ENCODE measurements at regions not wholly inside any gene's neighbourhood (a gene's known extent, or its start where the extent isn't known, plus 50 kb on each side); places are given as distances from the start of the nearest gene placed in this dataset.

DNA sequence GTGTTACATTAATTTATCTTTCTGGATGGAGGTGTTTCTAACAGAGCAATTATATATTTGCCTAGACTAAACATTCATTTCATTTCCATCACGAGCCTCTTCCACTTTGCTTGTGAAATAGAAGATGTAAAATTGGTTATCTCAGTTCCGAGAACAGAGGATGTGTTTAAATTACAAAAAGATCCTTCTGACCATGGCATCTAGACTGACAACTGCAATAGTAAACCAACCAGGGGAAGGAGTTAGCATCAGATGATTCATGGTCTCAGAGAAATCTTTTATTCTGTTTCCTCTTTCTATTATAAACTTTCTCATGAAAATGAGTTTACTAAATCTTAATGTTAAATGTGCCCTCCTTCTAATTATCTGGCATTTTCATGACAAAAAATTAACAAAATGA, 149.8 kb upstream of the WDR11 start:
- no peak for DNase-seq (ENCODE audit: low spot score)
- ChIA-PET POLR2A (no interaction called here), CTCF (ENCODE audit: low intra/inter-chr PET ratio, low total read pairs) (no interaction called here)
- Histone ChIP-seq H3K27ac (ENCODE audit: extremely low read length, insufficient read depth, low read length) (no peak overlapping the region), H3K27me3 (ENCODE audit: control insufficient read depth in 1 of 2, insufficient read depth in 2 of 2, low read length in 2 of 2) (peaks cover 0 to 8% of the 10 kb centered on the region in 2 experiments; a peak in 1 of 5 replicates), H3K9me3 (ENCODE audit: low read length) (peaks cover 9% of the 10 kb centered on the region), H3K36me3 (replicated peaks in 1 of 2; ENCODE audit: control insufficient read depth in 1 of 2, insufficient read depth in 2 of 2, low read length in 2 of 2) (no peaks in the 10 kb centered on the region), H2AFZ (ENCODE audit: low read length) (no peak overlapping the region), H4K20me1 (ENCODE audit: insufficient read depth, low read length) (no peaks in the 10 kb centered on the region), H3K4me3 (replicated peaks in 1 of 3; ENCODE audit: insufficient read depth in 1 of 3, low read depth in 2 of 3, low read length in 3 of 3) (no peak overlapping the region), H3K79me2 (ENCODE audit: insufficient read depth, low read length) (no peaks in the 10 kb centered on the region), H3K9ac (ENCODE audit: insufficient read depth, low read depth, low read length) (no peak overlapping the region), H3K4me1 (ENCODE audit: insufficient read depth, low read length) (no peaks in the 10 kb centered on the region), H3K4me2 (ENCODE audit: low read depth, low read length) (no peak overlapping the region)
- no TSS peak for BruUV-seq (replicated peaks)
- TF ChIP-seq ZNF496 (CRISPR knock-in tag; IDR thresholded peaks at IDR 0.05; ENCODE audit: insufficient replicate concordance) (no peak), ZNF468 (CRISPR knock-in tag; IDR thresholded peaks at IDR 0.05) (no peak)
- TF ChIP-seq, protein P1, sequence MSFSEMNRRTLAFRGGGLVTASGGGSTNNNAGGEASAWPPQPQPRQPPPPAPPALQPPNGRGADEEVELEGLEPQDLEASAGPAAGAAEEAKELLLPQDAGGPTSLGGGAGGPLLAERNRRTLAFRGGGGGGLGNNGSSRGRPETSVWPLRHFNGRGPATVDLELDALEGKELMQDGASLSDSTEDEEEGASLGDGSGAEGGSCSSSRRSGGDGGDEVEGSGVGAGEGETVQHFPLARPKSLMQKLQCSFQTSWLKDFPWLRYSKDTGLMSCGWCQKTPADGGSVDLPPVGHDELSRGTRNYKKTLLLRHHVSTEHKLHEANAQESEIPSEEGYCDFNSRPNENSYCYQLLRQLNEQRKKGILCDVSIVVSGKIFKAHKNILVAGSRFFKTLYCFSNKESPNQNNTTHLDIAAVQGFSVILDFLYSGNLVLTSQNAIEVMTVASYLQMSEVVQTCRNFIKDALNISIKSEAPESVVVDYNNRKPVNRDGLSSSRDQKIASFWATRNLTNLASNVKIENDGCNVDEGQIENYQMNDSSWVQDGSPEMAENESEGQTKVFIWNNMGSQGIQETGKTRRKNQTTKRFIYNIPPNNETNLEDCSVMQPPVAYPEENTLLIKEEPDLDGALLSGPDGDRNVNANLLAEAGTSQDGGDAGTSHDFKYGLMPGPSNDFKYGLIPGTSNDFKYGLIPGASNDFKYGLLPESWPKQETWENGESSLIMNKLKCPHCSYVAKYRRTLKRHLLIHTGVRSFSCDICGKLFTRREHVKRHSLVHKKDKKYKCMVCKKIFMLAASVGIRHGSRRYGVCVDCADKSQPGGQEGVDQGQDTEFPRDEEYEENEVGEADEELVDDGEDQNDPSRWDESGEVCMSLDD (CRISPR knock-in tag; IDR thresholded peaks at IDR 0.05; ENCODE audit: borderline replicate concordance): no peak
- TF ChIP-seq, protein P2, sequence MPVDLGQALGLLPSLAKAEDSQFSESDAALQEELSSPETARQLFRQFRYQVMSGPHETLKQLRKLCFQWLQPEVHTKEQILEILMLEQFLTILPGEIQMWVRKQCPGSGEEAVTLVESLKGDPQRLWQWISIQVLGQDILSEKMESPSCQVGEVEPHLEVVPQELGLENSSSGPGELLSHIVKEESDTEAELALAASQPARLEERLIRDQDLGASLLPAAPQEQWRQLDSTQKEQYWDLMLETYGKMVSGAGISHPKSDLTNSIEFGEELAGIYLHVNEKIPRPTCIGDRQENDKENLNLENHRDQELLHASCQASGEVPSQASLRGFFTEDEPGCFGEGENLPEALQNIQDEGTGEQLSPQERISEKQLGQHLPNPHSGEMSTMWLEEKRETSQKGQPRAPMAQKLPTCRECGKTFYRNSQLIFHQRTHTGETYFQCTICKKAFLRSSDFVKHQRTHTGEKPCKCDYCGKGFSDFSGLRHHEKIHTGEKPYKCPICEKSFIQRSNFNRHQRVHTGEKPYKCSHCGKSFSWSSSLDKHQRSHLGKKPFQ (CRISPR knock-in tag; IDR thresholded peaks at IDR 0.05; ENCODE audit: insufficient replicate concordance): no peak
- intact Hi-C loops (cut with micrococcal nuclease; ENCODE audit: unreplicated experiment) (no loop called here), in situ Hi-C loops (cut with HindIII; ENCODE audit: extremely low pct_ligation_motif_present, low pct_unique_long_range_greater_than_20kb) (no loop called here)
- ATAC-seq: no peak
- no peak for FAIRE-seq
- whole genome bisulfite sequencing (ENCODE audit: low lambda C conversion rate): 0% methylated on average over 2 of the region's 2 CpGs
